ES-I3 (cell line): ENCODE measurements at regions not wholly inside any gene's neighbourhood (a gene's known extent, or its start where the extent isn't known, plus 50 kb on each side); places are given as distances from the start of the nearest gene placed in this dataset.

Experiments used
- H3K36me3 ChIP-seq: 2 replicates; pipeline ENCODE4 v1.6.1; 2013; ENCODE audit warnings: mild to moderate bottlenecking, low read length, control low read depth, moderate library complexity; ENCODE audit not compliant: insufficient read depth
- H3K4me1 ChIP-seq: 2 replicates; pipeline ENCODE4 v1.6.1; 2013; ENCODE audit warnings: mild to moderate bottlenecking, control low read depth, low read length; ENCODE audit not compliant: insufficient read depth
- H3K9ac ChIP-seq: 2 replicates; pipeline ENCODE4 v1.6.1; 2013; ENCODE audit warnings: low read depth, mild to moderate bottlenecking, low read length, moderate library complexity
- H3K9me3 ChIP-seq: 2 replicates; pipeline ENCODE4 v1.6.1; 2013; ENCODE audit warnings: mild to moderate bottlenecking, low read length, moderate library complexity; ENCODE audit not compliant: control insufficient read depth, insufficient read depth

DNA sequence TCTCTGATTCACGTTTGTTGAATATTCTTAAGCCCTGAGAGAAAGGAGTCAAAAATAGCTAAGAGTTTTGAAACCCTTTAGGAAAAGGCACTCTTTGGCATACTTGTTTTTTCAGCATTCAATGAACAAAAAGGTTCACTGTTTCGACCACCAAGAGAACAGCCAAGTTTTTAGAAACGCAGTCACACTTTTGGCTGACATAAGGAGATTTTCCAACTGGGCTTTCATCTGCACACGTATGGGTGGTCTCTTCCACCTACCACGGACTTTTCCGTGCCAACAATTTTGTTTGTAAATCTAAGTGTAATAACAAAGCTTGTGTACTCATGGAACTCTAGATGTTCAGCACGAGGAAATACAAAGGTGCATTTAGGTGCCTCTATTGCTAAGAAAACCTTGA is 270.3 kb downstream of the WDR11 start:
- no peak overlapping the region for H3K9ac ChIP-seq
- H3K4me1 ChIP-seq, result no peaks in the 10 kb centered on the region

DNA sequence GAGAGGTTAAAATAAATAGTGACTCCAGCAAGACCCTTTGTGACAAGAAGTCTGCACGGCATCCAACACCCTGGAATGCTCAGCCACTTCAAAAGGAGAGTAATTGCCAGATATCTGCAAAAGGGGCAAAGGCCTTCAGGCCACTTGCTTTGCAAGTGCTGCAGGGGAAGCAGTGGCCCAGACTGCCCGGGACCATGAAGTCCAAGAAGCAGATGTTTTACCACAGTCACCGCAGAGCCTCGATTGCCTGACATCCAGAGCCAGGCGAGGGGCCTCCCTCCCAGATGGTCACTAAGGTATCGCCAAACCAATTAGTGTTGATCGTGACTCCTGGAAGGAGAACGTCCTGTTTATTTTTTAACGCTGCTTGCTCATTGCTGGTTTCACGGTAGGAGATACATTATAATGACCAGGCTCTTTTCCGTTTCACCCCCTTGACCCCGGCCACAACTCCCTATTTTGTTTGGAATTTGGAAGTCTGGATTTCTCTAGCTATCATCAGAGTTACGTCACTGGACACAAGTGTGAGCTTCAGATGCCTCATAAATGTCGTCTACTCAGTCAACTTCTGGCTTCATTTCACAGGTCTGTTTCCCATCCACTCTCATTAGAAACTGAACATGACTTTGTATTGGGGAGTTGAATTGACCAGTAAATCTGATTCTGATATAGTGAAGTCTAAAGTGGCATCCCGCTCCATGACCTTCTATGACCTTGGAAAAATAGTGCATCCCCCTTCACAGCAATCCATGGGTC is 276.2 kb downstream of the WDR11 start:
- no peaks in the 10 kb centered on the region for H3K36me3 ChIP-seq
- H3K9ac ChIP-seq, result no peak overlapping the region
- H3K4me1 ChIP-seq, result no peaks in the 10 kb centered on the region
- H3K9me3 ChIP-seq, result no peaks in the 10 kb centered on the region

More for the DNA sequence above, 270.3 kb downstream of the WDR11 start:
- Histone ChIP-seq H3K36me3 (no peaks in the 10 kb centered on the region), H3K9me3 (no peaks in the 10 kb centered on the region; the same call in none of the 2 replicates)

DNA sequence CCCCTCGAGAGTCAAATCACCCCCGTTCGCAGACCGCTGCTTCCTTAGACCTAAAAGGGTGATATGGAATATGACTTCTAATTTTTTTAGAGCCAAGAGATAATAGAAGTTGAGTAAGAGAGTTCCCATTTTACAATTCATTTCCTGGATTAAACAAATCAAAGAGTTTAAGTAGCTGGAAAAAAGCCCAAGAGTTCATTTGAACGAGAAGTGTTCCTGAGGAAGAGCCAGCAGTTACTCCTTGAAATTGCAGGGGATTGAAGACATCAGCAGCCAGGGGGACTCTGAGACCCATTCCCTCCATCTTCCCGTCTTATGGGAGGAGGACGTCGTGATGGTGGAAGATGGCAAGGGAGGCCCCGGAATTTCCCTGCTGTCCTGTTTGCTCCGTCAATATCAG is 277.0 kb downstream of the WDR11 start:
- Histone ChIP-seq H3K36me3 (no peaks in the 10 kb centered on the region), H3K9me3 (no peaks in the 10 kb centered on the region), H3K4me1 (no peaks in the 10 kb centered on the region), H3K9ac (no peak overlapping the region)

DNA sequence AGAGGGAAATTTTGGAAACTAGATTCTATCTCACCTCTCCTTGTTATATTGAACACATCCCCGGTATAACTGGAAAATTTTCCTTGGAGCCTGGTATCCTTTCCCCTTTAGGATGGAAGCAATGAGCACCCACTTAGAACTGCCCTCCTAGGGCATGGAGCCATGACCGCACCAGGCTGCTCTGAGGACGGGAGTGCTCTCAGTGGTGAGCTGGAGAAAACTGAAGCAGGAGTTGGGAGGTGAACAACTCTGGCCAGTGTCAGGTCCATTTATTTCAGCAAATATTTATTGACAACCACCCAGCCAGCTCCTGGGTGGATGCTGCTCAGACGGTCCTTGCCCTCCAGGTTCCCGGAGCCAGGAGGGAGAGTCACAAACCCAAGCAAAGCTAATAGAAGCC is 278.1 kb downstream of the WDR11 start:
- Histone ChIP-seq H3K36me3 (no peaks in the 10 kb centered on the region), H3K9ac (no peak overlapping the region), H3K4me1 (no peaks in the 10 kb centered on the region), H3K9me3 (no peaks in the 10 kb centered on the region)

DNA sequence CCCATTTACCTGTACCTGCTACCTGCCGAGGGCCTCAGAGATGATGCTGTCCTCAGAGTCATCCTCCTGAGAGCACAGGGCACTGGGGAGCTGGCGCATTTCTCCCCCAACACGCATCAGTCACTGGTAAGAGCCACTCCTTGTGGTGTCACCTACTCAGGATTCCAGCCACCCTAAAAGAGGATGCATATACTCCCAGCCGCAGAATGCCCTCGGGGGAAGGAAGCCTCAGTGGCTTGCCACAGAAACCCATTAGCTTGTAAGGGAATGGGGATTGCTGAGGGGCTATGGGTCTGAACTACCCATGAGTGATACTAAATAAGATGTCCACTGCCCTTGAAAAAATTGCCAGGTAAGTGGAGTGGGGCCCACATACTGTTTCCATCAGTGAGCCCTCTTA is 279.2 kb downstream of the WDR11 start:
- no peaks in the 10 kb centered on the region for H3K4me1 ChIP-seq
- no peak overlapping the region for H3K9ac ChIP-seq
- no peaks in the 10 kb centered on the region for H3K36me3 ChIP-seq
- H3K9me3 ChIP-seq, result no peaks in the 10 kb centered on the region

DNA sequence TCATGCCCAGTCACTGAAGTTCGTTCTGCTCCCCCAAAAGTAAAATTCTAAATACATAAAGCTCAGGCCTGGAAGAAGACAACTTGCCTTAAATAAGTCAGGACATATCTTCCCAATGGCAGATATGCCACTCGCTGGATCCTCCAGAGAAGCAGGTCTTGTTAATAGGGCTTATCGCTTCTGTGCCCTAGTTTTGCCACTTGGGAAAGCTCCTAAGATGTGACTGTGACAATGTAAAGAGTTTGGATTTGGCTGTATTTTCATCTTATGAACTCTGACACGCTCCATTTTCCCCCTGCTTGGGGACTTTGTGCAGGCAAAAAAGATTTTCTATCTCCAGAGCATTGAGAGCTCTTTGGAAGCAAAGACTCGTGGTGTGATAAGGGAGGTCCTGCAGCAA is 279.9 kb downstream of the WDR11 start:
- Histone ChIP-seq H3K4me1 (no peaks in the 10 kb centered on the region), H3K36me3 (no peaks in the 10 kb centered on the region), H3K9me3 (no peaks in the 10 kb centered on the region), H3K9ac (no peak overlapping the region)

DNA sequence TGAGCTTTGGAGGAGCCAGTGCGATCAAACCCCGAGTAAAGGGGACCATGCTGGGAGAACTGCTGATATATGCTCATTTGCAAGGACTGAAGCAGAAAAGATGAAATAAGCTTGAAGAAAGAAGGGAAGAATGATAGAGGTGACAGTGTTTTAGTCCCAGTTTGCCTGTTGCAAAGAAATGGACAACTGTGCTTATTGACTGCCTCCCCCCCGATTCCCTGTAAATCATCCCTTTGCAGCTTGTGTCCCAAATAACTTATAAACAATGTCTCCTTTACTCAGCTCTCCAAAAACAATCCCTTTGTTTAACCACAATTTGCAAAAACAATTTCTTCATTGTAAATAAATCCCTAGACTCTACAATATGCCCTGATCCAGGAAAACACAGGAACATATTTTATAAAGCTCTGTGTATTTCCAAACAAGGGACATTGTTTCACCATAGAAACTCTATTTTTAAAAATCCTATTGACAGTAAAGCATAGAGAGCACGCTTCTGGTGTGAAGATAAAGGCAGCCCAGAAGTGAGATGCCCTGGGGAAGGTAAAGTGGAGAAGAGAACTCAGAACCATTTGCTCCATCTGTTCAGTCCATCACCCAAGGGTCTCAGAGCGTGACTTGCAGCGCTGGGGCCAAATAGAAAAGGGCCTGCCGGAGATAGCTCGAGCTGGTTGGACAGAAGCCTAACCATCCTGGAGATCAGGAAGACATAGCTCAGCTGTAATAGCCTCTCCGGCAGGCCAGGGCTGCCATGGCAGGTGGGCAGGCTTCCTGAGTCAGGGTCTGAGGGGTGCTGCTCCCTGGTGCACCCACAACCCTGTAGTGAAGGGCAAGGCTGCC is 280.5 kb downstream of the WDR11 start:
- Histone ChIP-seq H3K36me3 (no peaks in the 10 kb centered on the region), H3K4me1 (no peaks in the 10 kb centered on the region), H3K9ac (no peak overlapping the region), H3K9me3 (no peaks in the 10 kb centered on the region)

DNA sequence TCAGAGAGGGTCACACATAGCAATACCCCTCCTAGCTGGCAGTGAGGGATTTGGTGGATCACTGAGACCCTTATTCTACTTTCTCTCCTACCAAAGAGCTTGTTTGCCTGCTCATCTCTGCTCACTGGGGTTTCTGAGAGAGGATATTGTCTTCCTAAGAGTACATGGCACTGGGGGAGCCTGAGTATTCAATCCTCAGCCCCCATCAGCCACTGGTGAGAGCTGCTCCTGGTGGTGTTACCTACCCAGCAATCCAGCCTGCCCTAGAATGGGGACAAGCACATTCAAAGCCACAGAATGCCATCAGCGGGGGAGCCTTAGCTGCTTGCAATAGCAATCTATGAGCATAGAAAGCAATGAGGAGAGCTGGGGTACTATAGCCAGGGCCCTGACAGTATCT is 281.1 kb downstream of the WDR11 start:
- no peaks in the 10 kb centered on the region for H3K4me1 ChIP-seq
- no peaks in the 10 kb centered on the region for H3K36me3 ChIP-seq
- H3K9ac ChIP-seq, result no peak overlapping the region

DNA sequence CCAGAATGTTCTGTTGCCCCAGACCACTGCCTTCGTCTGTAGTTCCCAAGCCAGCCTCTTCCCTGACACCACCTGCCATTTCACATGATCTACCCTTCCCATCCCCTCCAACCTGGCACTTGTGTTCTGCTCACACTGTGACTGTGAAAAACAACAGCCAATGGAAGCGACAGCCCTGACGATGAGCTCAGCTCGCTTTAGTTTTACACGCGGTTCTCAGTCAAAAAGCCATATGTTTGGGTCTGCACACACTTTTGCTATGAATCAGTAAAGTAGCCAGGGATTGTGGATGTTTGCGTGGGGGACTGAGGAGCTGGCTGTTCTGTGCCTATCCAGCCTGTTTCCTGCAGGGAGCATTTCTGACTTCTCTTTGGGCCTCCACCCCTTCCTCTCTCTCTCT is 282.7 kb downstream of the WDR11 start:
- no peak overlapping the region for H3K9ac ChIP-seq
- no peaks in the 10 kb centered on the region for H3K36me3 ChIP-seq
- no peaks in the 10 kb centered on the region for H3K9me3 ChIP-seq
- H3K4me1 ChIP-seq, result no peaks in the 10 kb centered on the region

More for the DNA sequence above, 281.1 kb downstream of the WDR11 start:
- H3K9me3 ChIP-seq, result no peaks in the 10 kb centered on the region

DNA sequence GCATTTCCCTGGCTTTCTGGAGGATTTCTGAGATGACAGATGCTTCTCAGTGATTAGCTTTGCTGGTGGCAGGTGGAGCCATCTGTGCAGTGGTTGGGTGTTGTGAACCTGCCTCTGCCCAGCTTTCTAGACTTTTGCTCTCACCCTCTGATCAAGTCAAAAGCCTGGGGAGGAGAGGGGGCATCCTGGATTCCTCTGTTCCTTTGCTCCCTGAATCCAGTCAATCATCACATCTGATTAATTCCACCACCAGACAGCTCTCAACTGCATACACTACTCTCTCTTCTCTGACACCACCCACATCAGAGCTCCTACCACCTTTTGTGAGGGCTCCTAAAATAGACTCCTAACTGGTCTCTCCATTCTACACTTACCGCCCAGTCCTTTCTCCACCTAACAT is 283.5 kb downstream of the WDR11 start:
- no peak overlapping the region for H3K9ac ChIP-seq
- H3K9me3 ChIP-seq, result no peaks in the 10 kb centered on the region
- no peaks in the 10 kb centered on the region for H3K4me1 ChIP-seq
- no peaks in the 10 kb centered on the region for H3K36me3 ChIP-seq

DNA sequence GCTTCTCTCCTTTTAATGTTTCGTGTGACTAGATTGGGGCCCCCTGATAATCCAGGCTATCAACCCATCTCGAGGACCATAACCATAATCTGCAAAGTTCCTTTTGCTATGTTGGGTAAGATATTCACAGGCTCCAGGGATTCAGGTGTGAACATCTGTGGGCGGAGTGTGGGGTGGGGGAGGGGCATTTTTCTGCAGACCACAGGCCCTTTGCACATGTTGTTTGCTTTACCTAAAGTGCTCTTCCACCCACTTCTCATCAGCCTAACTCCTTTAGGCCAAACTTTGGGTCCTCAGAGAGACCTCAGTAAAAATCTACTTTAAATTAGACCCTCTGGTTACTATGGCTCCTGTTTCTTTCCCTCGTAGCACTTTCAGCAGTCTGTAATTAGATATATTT is 284.4 kb downstream of the WDR11 start:
- Histone ChIP-seq H3K9me3 (no peaks in the 10 kb centered on the region), H3K9ac (no peak overlapping the region), H3K4me1 (no peaks in the 10 kb centered on the region), H3K36me3 (no peaks in the 10 kb centered on the region)

DNA sequence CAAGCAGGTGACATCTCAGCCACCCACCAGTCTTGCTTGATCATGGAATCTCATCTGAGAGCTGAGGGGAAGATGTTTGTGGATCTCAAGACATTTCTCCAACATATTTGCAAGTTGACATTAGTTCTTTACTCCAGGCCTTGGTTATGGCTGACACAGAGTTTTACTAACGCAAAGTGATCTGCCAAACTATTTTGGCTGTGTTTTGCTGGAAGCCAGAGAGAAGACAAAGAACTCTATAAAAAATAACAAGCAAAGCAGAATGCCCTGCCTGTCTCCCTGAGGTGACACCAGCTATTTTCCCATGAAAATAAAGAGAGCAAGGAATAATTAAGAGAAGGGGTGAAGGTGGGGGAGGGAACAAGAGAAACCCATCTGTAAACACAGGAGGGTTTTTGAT is 286.4 kb downstream of the WDR11 start:
- Histone ChIP-seq H3K9ac (no peak overlapping the region), H3K36me3 (no peaks in the 10 kb centered on the region), H3K9me3 (no peaks in the 10 kb centered on the region; the same call in 1 of the 2 replicates), H3K4me1 (no peaks in the 10 kb centered on the region)

DNA sequence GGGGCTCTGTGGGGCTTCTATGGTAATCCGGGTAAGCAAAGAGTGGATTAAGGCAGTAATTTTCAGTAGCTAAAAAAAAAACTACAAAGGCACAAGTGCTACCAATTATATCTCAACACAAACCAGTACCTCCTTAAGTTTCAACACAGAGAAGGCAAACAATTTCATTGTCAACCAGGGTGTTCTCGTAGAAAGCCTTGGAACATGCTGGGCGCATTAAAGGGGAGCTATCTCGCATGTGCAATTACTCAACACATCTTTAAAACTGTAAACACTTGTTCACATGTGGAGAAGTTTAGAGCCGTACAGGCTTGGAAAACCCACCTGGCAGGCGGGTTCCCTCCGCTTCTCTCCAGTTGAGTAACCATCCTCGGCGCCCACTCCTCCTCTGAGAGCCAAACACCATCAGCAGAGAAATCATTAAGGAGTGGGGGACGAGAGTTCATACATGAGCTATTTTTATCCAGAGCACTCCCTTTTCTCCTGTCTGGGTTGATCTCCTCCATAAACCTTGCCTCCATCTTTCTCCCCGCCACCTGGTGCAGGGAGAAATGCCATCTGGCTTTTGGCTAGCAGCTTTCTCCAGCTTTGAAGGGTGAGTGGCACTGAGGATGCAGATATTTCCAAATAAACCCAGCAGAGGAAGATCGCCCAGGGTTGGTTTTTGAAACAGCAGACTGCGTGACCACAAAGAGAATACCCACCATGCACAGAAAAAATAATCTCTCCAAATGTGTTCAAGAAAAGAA is 287.1 kb downstream of the WDR11 start:
- no peaks in the 10 kb centered on the region; the same call in 1 of the 2 replicates for H3K9me3 ChIP-seq
- H3K36me3 ChIP-seq, result no peaks in the 10 kb centered on the region
- H3K9ac ChIP-seq, result no peak overlapping the region
- no peaks in the 10 kb centered on the region for H3K4me1 ChIP-seq

DNA sequence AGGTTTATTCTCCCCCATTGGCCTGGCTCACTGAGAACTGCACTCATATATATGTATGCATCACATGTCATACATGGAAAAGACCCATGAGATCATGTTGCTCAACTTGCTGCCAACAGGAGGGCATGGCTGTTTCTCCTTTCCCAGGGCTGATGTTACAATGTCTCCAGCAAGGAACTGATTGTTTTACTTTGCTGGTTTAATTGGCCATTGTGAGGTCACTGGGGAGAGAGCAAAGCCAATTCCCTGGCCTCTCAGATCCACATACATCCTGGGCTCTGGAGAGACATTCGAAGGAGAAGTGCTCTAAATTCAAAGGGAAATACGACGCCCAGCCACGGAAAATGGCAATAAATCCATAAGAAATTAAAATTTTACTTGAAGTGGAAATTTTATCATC is 287.8 kb downstream of the WDR11 start:
- Histone ChIP-seq H3K9ac (no peak overlapping the region), H3K36me3 (no peaks in the 10 kb centered on the region), H3K9me3 (no peaks in the 10 kb centered on the region; the same call in none of the 2 replicates), H3K4me1 (no peaks in the 10 kb centered on the region)
